BJ (cell line): ENCODE measurements at regions not wholly inside any gene's neighbourhood (a gene's known extent, or its start where the extent isn't known, plus 50 kb on each side); places are given as distances from the start of the nearest gene placed in this dataset.

Experiments
- CTCF ChIA-PET: fragments of 350-600 bp; formaldehyde crosslinking; extraction: SDS; loops from one replicate; lab custom pipeline; 2021; ENCODE audit warnings: antibody characterized with exemption, inconsistent platforms; lab: Yijun Ruan, JAX
- POLR2A ChIA-PET: fragments of 300-600 bp; sonication (Branson Sonifier 250); formaldehyde crosslinking; extraction: SDS; loops from one replicate; lab custom pipeline; 2021; ENCODE audit warnings: antibody characterized with exemption; lab: Charles Lee
- DNase-seq: peaks from one replicate; pipeline ENCODE4 v3.0.0-alpha.2; 2011; ENCODE audit warnings: low read depth
- H3K27me3 ChIP-seq: 2 replicates; pipeline ENCODE4 v1.6.0; 2011; ENCODE audit warnings: low read length; ENCODE audit not compliant: control insufficient read depth, insufficient read depth
- H3K36me3 ChIP-seq: 2 replicates; pipeline ENCODE4 v1.5.1; 2011; ENCODE audit warnings: low read length; ENCODE audit not compliant: control insufficient read depth, insufficient read depth
- H3K4me3 ChIP-seq: 2 replicates; pipeline ENCODE4 v1.5.1; 2011; ENCODE audit warnings: low read depth, mild to moderate bottlenecking, control low read depth, low read length
- CTCF ChIP-seq: IDR thresholded peaks from 2 replicates; pipeline ENCODE4 v1.5.1; 2011; ENCODE audit warnings: low read depth, mild to moderate bottlenecking, control low read depth, inconsistent platforms, low read length, moderate library complexity; ENCODE audit not compliant: insufficient read depth

GRCh38 chr5:174338185-174339010 is 292.9 kb downstream of the NSG2 start:
- ChIA-PET POLR2A (no interaction called here), CTCF (interaction anchor here (0.7 to 1.4 kb wide), 2 partner anchors 10 to 48 kb away, joined by 4 to 5 read pairs; no protein-coding TSS in a partner anchor)
- no peaks in the 10 kb centered on the region for H3K36me3 ChIP-seq
- no peaks in the 10 kb centered on the region for H3K27me3 ChIP-seq
- no peak overlapping the region for H3K4me3 ChIP-seq
- TF ChIP-seq CTCF, result no peak
- DNase-seq, result no peak

GRCh38 chr5:174339130-174339529 is 293.6 kb downstream of the NSG2 start:
- ChIA-PET POLR2A (no interaction called here), CTCF (interaction anchor here (1.4 kb wide), 1 partner anchor 10 kb away, joined by 5 read pairs; no protein-coding TSS in a partner anchor)
- TF ChIP-seq CTCF, result no peak
- Histone ChIP-seq H3K4me3 (no peak overlapping the region), H3K27me3 (no peaks in the 10 kb centered on the region), H3K36me3 (no peaks in the 10 kb centered on the region)
- no peak for DNase-seq

GRCh38 chr5:174340226-174340625 is 294.7 kb downstream of the NSG2 start:
- no peak for TF ChIP-seq CTCF
- ChIA-PET CTCF (no interaction called here), POLR2A (no interaction called here)
- Histone ChIP-seq H3K36me3 (no peaks in the 10 kb centered on the region), H3K27me3 (no peaks in the 10 kb centered on the region), H3K4me3 (no peak overlapping the region)
- no peak for DNase-seq

- Histone ChIP-seq H3K4me3 (no peak overlapping the region), H3K27me3 (no peaks in the 10 kb centered on the region; the same call in 1 of the 2 replicates), H3K36me3 (no peaks in the 10 kb centered on the region)
- DNase-seq, result no peak
- ChIA-PET CTCF (interaction anchor here (0.8 kb wide), 1 partner anchor 10 kb away, joined by 3 read pairs; no protein-coding TSS in a partner anchor), POLR2A (no interaction called here)
- TF ChIP-seq CTCF, result no peak
Measured at GRCh38 chr5:174342696-174343095, 297.2 kb downstream of the NSG2 start.

GRCh38 chr5:174343826-174344225 is 298.3 kb downstream of the NSG2 start:
- H3K4me3 ChIP-seq, result no peak overlapping the region
- CTCF ChIA-PET, result interaction anchor here (1.4 kb wide), 1 partner anchor 17 kb away, joined by 4 read pairs; no protein-coding TSS in a partner anchor
- POLR2A ChIA-PET, result no interaction called here
- DNase-seq, result no peak
- no peaks in the 10 kb centered on the region; the same call in none of the 2 replicates for H3K27me3 ChIP-seq
- TF ChIP-seq CTCF, result no peak
- no peaks in the 10 kb centered on the region for H3K36me3 ChIP-seq
